HL-60 (cell line): ENCODE measurements at regions not wholly inside any gene's neighbourhood (a gene's known extent, or its start where the extent isn't known, plus 50 kb on each side); places are given as distances from the start of the nearest gene placed in this dataset.

Experiments used
- DNase-seq, 2 experiments: peaks; one replicate each; pipeline ENCODE4 v3.0.0-alpha.2; 2010 to 2020; ENCODE audit warnings: low read depth in 1 of 2, low spot score in 1 of 2
- H3K27ac ChIP-seq: fragments of 250-450 bp; sonication (Bioruptor Pico); replicated peaks from 2 replicates; pipeline ENCODE4 v1.5.1; 2020; ENCODE audit warnings: mild to moderate bottlenecking, moderate library complexity
- H3K27me3 ChIP-seq: fragments of 250-450 bp; sonication (Bioruptor Pico); 2 replicates; pipeline ENCODE4 v1.5.1; 2021; ENCODE audit warnings: mild to moderate bottlenecking, moderate library complexity; ENCODE audit not compliant: insufficient read depth, poor library complexity, severe bottlenecking
- H3K4me3 ChIP-seq: replicated peaks from 2 replicates; pipeline ENCODE4 v1.5.1; 2011; ENCODE audit warnings: mild to moderate bottlenecking, control low read depth, low read length; ENCODE audit not compliant: insufficient read depth
- GABPA ChIP-seq: IDR thresholded peaks from 2 replicates; pipeline ENCODE4 v1.6.1; 2012; ENCODE audit warnings: low read depth
- POLR2AphosphoS5 ChIP-seq: IDR thresholded peaks from 2 replicates; pipeline ENCODE4 v1.6.1; 2012; ENCODE audit warnings: low read depth
- SPI1 ChIP-seq: IDR thresholded peaks from 2 replicates; pipeline ENCODE4 v1.6.1; 2012; ENCODE audit warnings: low read depth, mild to moderate bottlenecking, borderline replicate concordance
- TF ChIP-seq, protein P1 (sequence below): IDR thresholded peaks from one replicate; pipeline ENCODE4 v1.5.1; 2011; ENCODE audit warnings: low read length, control low read depth, inconsistent platforms; ENCODE audit not compliant: insufficient read depth
- TF ChIP-seq, protein P2 (sequence below): IDR thresholded peaks from 2 replicates; pipeline ENCODE4 v1.6.1; 2012; ENCODE audit warnings: low read depth; ENCODE audit not compliant: insufficient replicate concordance

DNA sequence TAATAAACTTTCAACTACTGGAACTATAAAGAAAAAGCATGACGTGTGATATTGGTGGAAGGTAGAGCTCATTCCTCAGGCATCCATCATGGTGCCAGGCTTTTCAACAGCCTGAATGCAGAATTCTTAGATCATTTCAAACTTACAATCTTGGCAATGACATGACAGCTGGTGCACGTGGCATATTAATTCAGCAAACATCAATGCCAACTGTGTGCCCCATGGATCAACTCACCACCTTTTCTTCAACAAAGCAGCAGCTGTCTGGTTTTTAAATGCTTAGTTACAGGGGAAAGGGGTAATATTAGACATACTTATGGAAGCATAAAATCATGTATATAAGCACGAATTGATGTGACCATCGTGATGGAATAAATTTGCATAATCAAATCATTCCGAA lies 56.0 kb upstream of the OR13F1 start:
- Histone ChIP-seq H3K27ac (no peak overlapping the region), H3K27me3 (no peaks in the 10 kb centered on the region), H3K4me3 (no peak overlapping the region)
- no peak for DNase-seq
- no peak for TF ChIP-seq POLR2AphosphoS5
- TF ChIP-seq SPI1, result no peak
- TF ChIP-seq, protein P1, sequence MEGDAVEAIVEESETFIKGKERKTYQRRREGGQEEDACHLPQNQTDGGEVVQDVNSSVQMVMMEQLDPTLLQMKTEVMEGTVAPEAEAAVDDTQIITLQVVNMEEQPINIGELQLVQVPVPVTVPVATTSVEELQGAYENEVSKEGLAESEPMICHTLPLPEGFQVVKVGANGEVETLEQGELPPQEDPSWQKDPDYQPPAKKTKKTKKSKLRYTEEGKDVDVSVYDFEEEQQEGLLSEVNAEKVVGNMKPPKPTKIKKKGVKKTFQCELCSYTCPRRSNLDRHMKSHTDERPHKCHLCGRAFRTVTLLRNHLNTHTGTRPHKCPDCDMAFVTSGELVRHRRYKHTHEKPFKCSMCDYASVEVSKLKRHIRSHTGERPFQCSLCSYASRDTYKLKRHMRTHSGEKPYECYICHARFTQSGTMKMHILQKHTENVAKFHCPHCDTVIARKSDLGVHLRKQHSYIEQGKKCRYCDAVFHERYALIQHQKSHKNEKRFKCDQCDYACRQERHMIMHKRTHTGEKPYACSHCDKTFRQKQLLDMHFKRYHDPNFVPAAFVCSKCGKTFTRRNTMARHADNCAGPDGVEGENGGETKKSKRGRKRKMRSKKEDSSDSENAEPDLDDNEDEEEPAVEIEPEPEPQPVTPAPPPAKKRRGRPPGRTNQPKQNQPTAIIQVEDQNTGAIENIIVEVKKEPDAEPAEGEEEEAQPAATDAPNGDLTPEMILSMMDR, result no peak
- no peak for TF ChIP-seq GABPA
- TF ChIP-seq, protein P2, sequence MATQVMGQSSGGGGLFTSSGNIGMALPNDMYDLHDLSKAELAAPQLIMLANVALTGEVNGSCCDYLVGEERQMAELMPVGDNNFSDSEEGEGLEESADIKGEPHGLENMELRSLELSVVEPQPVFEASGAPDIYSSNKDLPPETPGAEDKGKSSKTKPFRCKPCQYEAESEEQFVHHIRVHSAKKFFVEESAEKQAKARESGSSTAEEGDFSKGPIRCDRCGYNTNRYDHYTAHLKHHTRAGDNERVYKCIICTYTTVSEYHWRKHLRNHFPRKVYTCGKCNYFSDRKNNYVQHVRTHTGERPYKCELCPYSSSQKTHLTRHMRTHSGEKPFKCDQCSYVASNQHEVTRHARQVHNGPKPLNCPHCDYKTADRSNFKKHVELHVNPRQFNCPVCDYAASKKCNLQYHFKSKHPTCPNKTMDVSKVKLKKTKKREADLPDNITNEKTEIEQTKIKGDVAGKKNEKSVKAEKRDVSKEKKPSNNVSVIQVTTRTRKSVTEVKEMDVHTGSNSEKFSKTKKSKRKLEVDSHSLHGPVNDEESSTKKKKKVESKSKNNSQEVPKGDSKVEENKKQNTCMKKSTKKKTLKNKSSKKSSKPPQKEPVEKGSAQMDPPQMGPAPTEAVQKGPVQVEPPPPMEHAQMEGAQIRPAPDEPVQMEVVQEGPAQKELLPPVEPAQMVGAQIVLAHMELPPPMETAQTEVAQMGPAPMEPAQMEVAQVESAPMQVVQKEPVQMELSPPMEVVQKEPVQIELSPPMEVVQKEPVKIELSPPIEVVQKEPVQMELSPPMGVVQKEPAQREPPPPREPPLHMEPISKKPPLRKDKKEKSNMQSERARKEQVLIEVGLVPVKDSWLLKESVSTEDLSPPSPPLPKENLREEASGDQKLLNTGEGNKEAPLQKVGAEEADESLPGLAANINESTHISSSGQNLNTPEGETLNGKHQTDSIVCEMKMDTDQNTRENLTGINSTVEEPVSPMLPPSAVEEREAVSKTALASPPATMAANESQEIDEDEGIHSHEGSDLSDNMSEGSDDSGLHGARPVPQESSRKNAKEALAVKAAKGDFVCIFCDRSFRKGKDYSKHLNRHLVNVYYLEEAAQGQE, result no peak
